IMR-90 (cell line): ENCODE measurements at regions not wholly inside any gene's neighbourhood (a gene's known extent, or its start where the extent isn't known, plus 50 kb on each side); places are given as distances from the start of the nearest gene placed in this dataset.

Source experiments
- ATAC-seq: fragments of 200-7000 bp; cut with Tn5 transposase; 2 replicates; pipeline ENCODE4 v1.9.1; 2020; ENCODE audit warnings: low read depth, mild to moderate bottlenecking, moderate library complexity
- BruUV-seq: library from RNA; stranded (reverse); fragments of 400-500 nt; replicated peaks from 2 replicates; lab custom pipeline; 2021; lab: Mats Ljungman, UMichigan
- CTCF ChIA-PET: fragments of 300-600 bp; formaldehyde crosslinking; extraction: SDS; loops from one replicate; lab custom pipeline; 2021; ENCODE audit warnings: antibody characterized with exemption; lab: Yijun Ruan, JAX
- POLR2A ChIA-PET: fragments of 300-600 bp; sonication (Branson Sonifier 250); formaldehyde crosslinking; loops from one replicate; lab custom pipeline; 2022; ENCODE audit warnings: antibody characterized with exemption; ENCODE audit not compliant: unreplicated experiment; lab: Charles Lee
- DNase-seq: peaks from one replicate; pipeline ENCODE4 v3.0.0; 2013
- H2AFZ ChIP-seq: replicated peaks from 2 replicates; pipeline ENCODE3; 2013; ENCODE audit warnings: low read length, mild to moderate bottlenecking; ENCODE audit not compliant: poor library complexity
- H2AK5ac ChIP-seq: 2 replicates; pipeline ENCODE4 v1.6.1; 2013; ENCODE audit warnings: low read depth, low read length, inconsistent platforms
- H2AK9ac ChIP-seq: replicated peaks from 2 replicates; pipeline ENCODE3; 2013; ENCODE audit warnings: mild to moderate bottlenecking, low read depth, low read length, moderate library complexity; ENCODE audit not compliant: poor library complexity
- H2BK120ac ChIP-seq: 2 replicates; pipeline ENCODE4 v1.6.1; 2013; ENCODE audit warnings: low read depth, low read length, inconsistent platforms
- H2BK15ac ChIP-seq: 3 replicates; pipeline ENCODE4 v1.6.1; 2013; ENCODE audit warnings: low read depth, low read length, inconsistent platforms
- H2BK20ac ChIP-seq: 2 replicates; pipeline ENCODE4 v1.6.1; 2013; ENCODE audit warnings: low read depth, mild to moderate bottlenecking, inconsistent platforms, low read length, moderate library complexity
- H2BK5ac ChIP-seq: 2 replicates; pipeline ENCODE4 v1.6.1; 2013; ENCODE audit warnings: mild to moderate bottlenecking, low read depth, low read length, inconsistent platforms; ENCODE audit not compliant: poor library complexity, severe bottlenecking
- H3K14ac ChIP-seq: replicated peaks from 2 replicates; pipeline ENCODE4 v1.6.1; 2013; ENCODE audit warnings: low read depth, low read length, inconsistent platforms
- H3K18ac ChIP-seq: 2 replicates; pipeline ENCODE4 v1.6.1; 2013; ENCODE audit warnings: low read depth, low read length, control low read depth
- H3K23ac ChIP-seq: 2 replicates; pipeline ENCODE4 v1.6.1; 2013; ENCODE audit warnings: low read depth, low read length, inconsistent platforms
- H3K27ac ChIP-seq: 2 replicates; pipeline ENCODE4 v1.5.1; 2013; ENCODE audit warnings: mild to moderate bottlenecking, control low read depth, low read length; ENCODE audit not compliant: insufficient read depth
- H3K27me3 ChIP-seq: 2 replicates; pipeline ENCODE4 v1.6.1; 2013; ENCODE audit warnings: low read length; ENCODE audit not compliant: control insufficient read depth, insufficient read depth
- H3K36me3 ChIP-seq: 2 replicates; pipeline ENCODE4 v1.6.1; 2013; ENCODE audit warnings: low read length, mixed read lengths; ENCODE audit not compliant: control insufficient read depth, insufficient read depth
- H3K4ac ChIP-seq: 2 replicates; pipeline ENCODE4 v1.6.1; 2013; ENCODE audit warnings: low read depth, low read length, inconsistent platforms
- H3K4me1 ChIP-seq: 2 replicates; pipeline ENCODE4 v1.6.1; 2013; ENCODE audit warnings: low read length, mixed read lengths; ENCODE audit not compliant: control insufficient read depth, insufficient read depth
- H3K4me2 ChIP-seq: 2 replicates; pipeline ENCODE4 v1.6.1; 2013; ENCODE audit warnings: low read depth, mild to moderate bottlenecking, control low read depth, low read length, moderate library complexity
- H3K4me3 ChIP-seq: 2 replicates; pipeline ENCODE4 v1.5.1; 2013; ENCODE audit warnings: low read depth, mild to moderate bottlenecking, control low read depth, low read length, moderate library complexity; ENCODE audit not compliant: insufficient read depth
- H3K56ac ChIP-seq: 2 replicates; pipeline ENCODE4 v1.6.1; 2013; ENCODE audit warnings: low read length, inconsistent platforms; ENCODE audit not compliant: insufficient read depth; ENCODE audit errors: extremely low read depth
- H3K79me1 ChIP-seq, 2 experiments: 2 replicates each; pipeline ENCODE4 v1.6.1; 2013; ENCODE audit warnings: low read length in 2 of 2, inconsistent platforms in 1 of 2, low read depth in 1 of 2
- H3K9ac ChIP-seq: 2 replicates; pipeline ENCODE4 v1.6.1; 2013; ENCODE audit warnings: low read depth, low read length, control low read depth
- H3K9me1 ChIP-seq: 2 replicates; pipeline ENCODE4 v1.6.1; 2013; ENCODE audit warnings: low read length, inconsistent platforms; ENCODE audit not compliant: insufficient read depth
- H3K9me3 ChIP-seq: 2 replicates; pipeline ENCODE4 v1.6.1; 2013; ENCODE audit warnings: low read length; ENCODE audit not compliant: control insufficient read depth, insufficient read depth
- H4K20me1 ChIP-seq: 2 replicates; pipeline ENCODE4 v1.6.1; 2013; ENCODE audit warnings: low read length, inconsistent platforms; ENCODE audit not compliant: insufficient read depth
- H4K5ac ChIP-seq: 2 replicates; pipeline ENCODE4 v1.6.1; 2013; ENCODE audit warnings: mild to moderate bottlenecking, low read depth, low read length, control low read depth
- H4K8ac ChIP-seq, 2 experiments: 2 replicates each; pipeline ENCODE4 v1.6.1; 2013; ENCODE audit warnings: low read depth in 2 of 2, low read length in 2 of 2, control low read depth in 1 of 2, inconsistent platforms in 1 of 2
- H4K91ac ChIP-seq: 2 replicates; pipeline ENCODE4 v1.6.1; 2013; ENCODE audit warnings: low read depth, low read length, inconsistent platforms; ENCODE audit not compliant: insufficient read depth
- CHD1 ChIP-seq: IDR thresholded peaks from 2 replicates; pipeline ENCODE4 v1.6.1; 2012; ENCODE audit warnings: low read depth, low read length, improper control_type of control experiment
- MXI1 ChIP-seq: IDR thresholded peaks from 2 replicates; pipeline ENCODE4 v1.6.1; 2012; ENCODE audit warnings: low read depth, mild to moderate bottlenecking, low read length, moderate library complexity, borderline replicate concordance
- NFE2L2 ChIP-seq: fragments of 150-350 bp; IDR thresholded peaks from 2 replicates; pipeline ENCODE4 v1.6.1; 2016; ENCODE audit warnings: low read depth, mild to moderate bottlenecking, low read length
- RCOR1 ChIP-seq: IDR thresholded peaks from 2 replicates; pipeline ENCODE4 v1.6.1; 2012; ENCODE audit warnings: mild to moderate bottlenecking, low read length, improper control_type of control experiment; ENCODE audit not compliant: insufficient replicate concordance
- RFX5 ChIP-seq: IDR thresholded peaks from 2 replicates; pipeline ENCODE4 v1.8.0; 2012; ENCODE audit warnings: low read depth, mild to moderate bottlenecking, low read length, moderate library complexity
- USF2 ChIP-seq: fragments of 150-350 bp; IDR thresholded peaks from 2 replicates; pipeline ENCODE4 v1.6.1; 2017; ENCODE audit warnings: mild to moderate bottlenecking, antibody characterized with exemption, low read length, low read depth
- WGBS, 2 experiments: methylation state at CpG; one replicate each; pipeline versions ENCODE4 v1.1.5 to v1.1.7; 2013; ENCODE audit warnings: missing lambda C conversion rate in 2 of 2; ENCODE audit not compliant: insufficient read length in 1 of 2; ENCODE audit errors: extremely low coverage in 2 of 2; 5-methylcytosine and 5-hydroxymethylcytosine counted together
- dilution Hi-C: fragments of 300-500 bp; cut with HindIII; formaldehyde crosslinking; loops from one replicate; pipeline ENCODE4 v1.14.3; 2018; ENCODE audit warnings: low sequenced_read_pairs; ENCODE audit not compliant: unreplicated experiment
- in situ Hi-C: fragments of 300-500 bp; cut with MboI; formaldehyde crosslinking; loops from 3 replicates; pipeline ENCODE4 v1.14.3; 2019; ENCODE audit warnings: low sequenced_read_pairs, inconsistent platforms, mixed read lengths
- intact Hi-C: fragments of 100-400 bp; cut with micrococcal nuclease; formaldehyde crosslinking; loops from 2 replicates; pipeline ENCODE4 v1.10.0; 2022

GRCh38 chr10:54940418-54940817, 139.4 kb upstream of the PCDH15 start:
- DNase-seq (no peak), ATAC-seq (no peak)
- Histone ChIP-seq H3K23ac (no peak overlapping the region), H2BK20ac (no peak overlapping the region), H3K9me1 (no peaks in the 10 kb centered on the region), H3K4me2 (no peak overlapping the region), H3K18ac (no peak overlapping the region), H3K4me1 (no peaks in the 10 kb centered on the region), H3K56ac (no peak overlapping the region), H3K79me1 (no peaks in the 10 kb centered on the region), H3K36me3 (no peaks in the 10 kb centered on the region), H2BK15ac (no peak overlapping the region), H2AFZ (no peak overlapping the region), H3K27ac (no peak overlapping the region), H4K91ac (no peak overlapping the region), H4K8ac (no peak overlapping the region), H4K5ac (no peak overlapping the region), H2BK120ac (no peak overlapping the region), H3K9ac (no peak overlapping the region), H2BK5ac (no peak overlapping the region), H3K4ac (no peak overlapping the region), H2AK5ac (no peak overlapping the region), H3K27me3 (no peaks in the 10 kb centered on the region), H4K20me1 (no peaks in the 10 kb centered on the region), H3K14ac (no peak overlapping the region), H2AK9ac (no peak overlapping the region), H3K4me3 (no peak overlapping the region), H3K9me3 (no peaks in the 10 kb centered on the region)
- no CpG with 5 or more reads among the region's 2 CpGs for WGBS, 2 experiments
- intact Hi-C loops (no loop called here), in situ Hi-C loops (no loop called here), dilution Hi-C loops (no loop called here)
- ChIA-PET POLR2A (no interaction called here), CTCF (no interaction called here)
- BruUV-seq: no TSS peak
- TF ChIP-seq NFE2L2: no peak
- TF ChIP-seq USF2: no peak
- no peak for TF ChIP-seq MXI1
- no peak for TF ChIP-seq RFX5
- no peak for TF ChIP-seq CHD1
- TF ChIP-seq RCOR1: no peak
